ENCODE measurements at regions not wholly inside any gene's neighbourhood (a gene's known extent, or its start where the extent isn't known, plus 50 kb on each side); places are given as distances from the start of the nearest gene placed in this dataset.

DNA sequence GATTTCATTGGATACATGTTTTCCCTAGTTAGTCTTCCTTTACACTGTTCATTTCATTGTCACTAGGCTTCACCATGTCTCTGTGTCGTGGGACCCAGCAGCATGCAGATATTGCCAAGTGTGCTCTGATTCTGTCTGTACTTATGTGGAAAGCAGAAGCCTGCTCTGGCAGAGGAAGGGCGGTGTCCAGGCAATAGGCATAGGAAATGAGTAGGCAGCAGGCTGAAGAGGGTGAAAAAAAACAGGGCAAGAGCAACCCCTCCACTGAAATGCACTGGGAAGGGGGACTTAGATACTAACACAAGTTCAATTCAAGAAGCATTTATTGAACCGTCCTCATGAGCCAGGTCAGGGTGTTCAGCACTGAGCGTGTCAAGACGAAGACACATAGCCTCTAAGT is 85.2 kb upstream of the VAV3 start:
- ATAC-seq (peak; percentile 70 to 81), DNase-seq (peak; percentile 42 to 72 (median 53))
- H3K27me3 ChIP-seq (ENCODE audit: control insufficient read depth, insufficient read depth): no peaks in the 10 kb centered on the region
- 68% methylated on average over 5 of the region's 5 CpGs for WGBS
- H3K9me3 ChIP-seq (ENCODE audit: control insufficient read depth, low read length): no peaks in the 10 kb centered on the region
- peak overlapping the region; percentile 15 for H3K27ac ChIP-seq (ENCODE audit: low read length)
- peaks cover 20% of the 10 kb centered on the region for H3K4me1 ChIP-seq (ENCODE audit: control insufficient read depth, insufficient read depth, low read length)
- no peak overlapping the region for H3K4me3 ChIP-seq (ENCODE audit: low read length)
- intact Hi-C loops (cut with DNase I): no loop called here

DNA sequence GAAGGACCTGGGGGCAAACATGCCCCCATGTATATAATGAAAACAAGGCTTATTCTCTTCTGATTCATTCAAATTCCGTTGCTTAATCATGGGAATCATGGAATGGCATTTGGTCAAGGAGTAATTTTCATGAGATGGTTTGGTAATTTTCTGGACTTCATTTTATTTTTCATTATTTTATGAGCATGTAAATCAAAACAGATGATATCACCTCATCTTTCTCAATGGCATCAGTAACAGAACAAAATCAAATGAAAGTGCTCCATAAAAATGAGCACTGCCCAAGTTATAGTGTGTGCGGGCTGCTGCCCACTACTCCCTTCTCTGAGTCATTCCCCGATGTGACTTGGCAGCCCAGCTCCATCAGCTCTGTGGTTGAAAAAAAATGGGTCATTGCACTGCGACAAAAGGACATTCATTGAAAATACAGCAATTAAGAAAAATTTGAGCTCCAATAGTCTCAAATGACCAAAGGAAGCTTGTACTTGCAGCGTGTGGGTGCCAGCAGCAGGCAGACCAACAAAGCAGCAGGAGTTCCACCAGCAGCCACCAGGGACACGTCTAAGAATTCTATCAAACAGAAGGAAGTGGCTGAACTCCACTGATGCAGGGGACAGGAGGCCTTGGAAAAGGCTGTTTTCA is 84.3 kb upstream of the VAV3 start:
- intact Hi-C loops (cut with DNase I): no loop called here
- no peak overlapping the region for H3K27ac ChIP-seq (ENCODE audit: low read length)
- H3K4me1 ChIP-seq (ENCODE audit: control insufficient read depth, insufficient read depth, low read length): peaks cover 20% of the 10 kb centered on the region
- no peaks in the 10 kb centered on the region for H3K9me3 ChIP-seq (ENCODE audit: control insufficient read depth, low read length)
- H3K4me3 ChIP-seq (ENCODE audit: low read length): no peak overlapping the region
- H3K27me3 ChIP-seq (ENCODE audit: control insufficient read depth, insufficient read depth): no peaks in the 10 kb centered on the region
- WGBS: 38% methylated on average over 6 of the region's 6 CpGs
- peak; percentile 58 to 62 for ATAC-seq
- DNase-seq: peak; percentile 53 to 86 (median 76)

DNA sequence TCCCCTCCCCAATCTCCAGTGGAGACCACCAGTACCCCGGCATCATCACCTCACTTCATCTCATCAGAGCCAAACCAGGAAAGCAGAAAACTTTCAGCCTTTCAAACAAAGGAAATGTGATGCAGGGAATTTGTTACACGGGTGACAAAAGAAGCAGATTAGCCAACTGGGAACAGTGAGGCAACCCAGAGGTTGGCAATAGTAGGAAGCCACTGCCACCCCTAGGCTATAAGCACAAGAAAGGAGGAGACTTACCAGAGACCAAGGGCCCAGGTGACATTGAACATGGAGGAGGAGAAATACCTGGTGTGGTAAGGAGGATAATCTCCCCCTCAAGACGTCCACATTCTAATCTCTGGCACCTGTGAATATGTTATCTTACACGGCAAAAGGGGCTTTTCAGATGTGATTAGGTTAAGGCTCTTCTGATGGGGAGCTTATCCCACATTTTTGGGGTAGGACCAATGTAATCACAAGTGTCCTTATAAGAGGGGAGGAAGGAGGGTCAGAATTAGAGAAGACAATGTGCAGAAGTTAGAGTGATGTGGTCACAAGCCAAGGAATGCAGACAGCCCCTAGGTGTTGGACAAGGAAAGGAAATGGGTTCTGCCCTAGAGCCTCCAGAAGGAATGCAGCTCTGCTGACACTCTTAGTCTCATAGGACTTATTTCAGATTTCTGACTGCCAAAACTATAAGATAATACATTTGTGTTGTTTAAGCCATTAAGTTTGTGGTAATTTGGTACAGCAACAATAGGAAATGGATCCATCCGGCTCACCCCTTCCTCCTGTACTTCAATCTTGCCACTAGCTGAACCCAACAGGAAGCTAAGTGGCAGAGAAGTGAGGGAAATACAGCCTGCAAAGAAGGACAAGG is 83.6 kb upstream of the VAV3 start:
- DNase-seq: no peak
- no peak overlapping the region for H3K27ac ChIP-seq (ENCODE audit: low read length)
- no peak for ATAC-seq
- H3K4me1 ChIP-seq (ENCODE audit: control insufficient read depth, insufficient read depth, low read length): peaks cover 22% of the 10 kb centered on the region
- intact Hi-C loops (cut with DNase I): no loop called here
- no peak overlapping the region for H3K4me3 ChIP-seq (ENCODE audit: low read length)
- H3K27me3 ChIP-seq (ENCODE audit: control insufficient read depth, insufficient read depth): no peaks in the 10 kb centered on the region
- no peaks in the 10 kb centered on the region for H3K9me3 ChIP-seq (ENCODE audit: control insufficient read depth, low read length)
- WGBS: 79% methylated on average over 5 of the region's 5 CpGs

DNA sequence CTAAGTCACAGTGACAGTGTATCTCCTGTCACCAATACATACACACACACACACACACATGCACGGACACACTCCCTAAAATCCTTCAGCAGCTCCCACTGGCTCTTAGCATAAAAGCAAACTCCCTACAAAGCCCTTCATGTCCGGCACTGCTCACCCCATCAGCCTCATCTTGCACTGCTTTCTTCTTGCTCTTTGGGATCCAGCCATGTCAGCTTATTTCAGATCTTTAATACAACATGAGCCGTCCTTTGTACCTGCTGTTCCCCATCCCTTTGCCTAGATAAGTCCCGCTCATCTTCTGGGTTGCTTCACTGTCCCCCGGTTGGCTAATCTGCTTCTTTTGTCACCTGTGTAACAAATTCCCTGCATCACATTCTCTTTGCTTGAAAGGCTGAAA is 82.1 kb upstream of the VAV3 start:
- WGBS: 84% methylated on average over 5 of the region's 5 CpGs
- no peak for ATAC-seq
- Histone ChIP-seq H3K4me3 (ENCODE audit: low read length) (no peak overlapping the region), H3K27me3 (ENCODE audit: control insufficient read depth, insufficient read depth) (no peaks in the 10 kb centered on the region), H3K27ac (ENCODE audit: low read length) (no peak overlapping the region), H3K9me3 (ENCODE audit: control insufficient read depth, low read length) (no peaks in the 10 kb centered on the region), H3K4me1 (ENCODE audit: control insufficient read depth, insufficient read depth, low read length) (peaks cover 18% of the 10 kb centered on the region)
- intact Hi-C loops (cut with DNase I): no loop called here
- no peak for DNase-seq

DNA sequence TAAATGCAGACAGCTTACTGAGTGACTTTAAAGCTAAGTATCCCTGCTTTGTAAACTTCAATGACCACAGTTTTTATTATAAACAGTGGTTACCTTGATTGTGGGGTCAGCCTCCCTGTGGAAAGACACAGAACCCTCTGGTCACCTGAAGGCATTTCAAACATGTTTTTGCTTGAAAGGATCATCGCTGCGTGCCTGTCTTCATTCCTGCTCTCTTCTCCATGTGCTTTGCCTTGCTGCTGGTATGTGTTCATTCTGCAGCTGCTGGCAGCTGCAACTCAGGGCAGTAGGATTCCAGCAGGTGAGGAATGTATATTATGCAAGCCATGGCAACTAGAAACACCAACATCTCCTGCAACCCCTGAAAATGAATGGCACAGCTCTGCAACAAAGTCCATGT is 81.0 kb upstream of the VAV3 start:
- no peak overlapping the region for H3K4me3 ChIP-seq (ENCODE audit: low read length)
- DNase-seq (no peak), ATAC-seq (no peak)
- H3K27me3 ChIP-seq (ENCODE audit: control insufficient read depth, insufficient read depth): no peaks in the 10 kb centered on the region
- intact Hi-C loops (cut with DNase I): no loop called here
- no peak overlapping the region for H3K27ac ChIP-seq (ENCODE audit: low read length)
- WGBS: 76% methylated on average over 2 of the region's 2 CpGs
- H3K4me1 ChIP-seq (ENCODE audit: control insufficient read depth, insufficient read depth, low read length): peaks cover 17% of the 10 kb centered on the region
- H3K9me3 ChIP-seq (ENCODE audit: control insufficient read depth, low read length): no peaks in the 10 kb centered on the region

DNA sequence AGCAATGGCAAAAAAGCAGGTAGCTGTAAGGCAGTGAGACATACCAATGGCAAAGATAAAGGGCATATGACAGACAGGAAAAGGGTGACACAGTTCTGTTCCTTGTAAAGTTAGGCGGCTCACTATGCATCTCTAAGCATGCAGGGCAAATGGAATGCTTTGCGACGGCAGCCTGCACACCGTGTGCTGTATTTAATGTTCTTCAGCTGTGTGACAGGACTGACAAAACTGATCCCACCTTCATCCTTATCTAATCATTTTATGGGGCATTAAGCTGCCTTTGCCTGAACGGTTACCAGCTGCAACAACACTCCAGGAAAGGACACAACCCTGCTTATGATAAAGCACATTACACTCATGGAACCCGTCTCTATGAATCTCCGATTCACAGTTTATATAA is 80.5 kb upstream of the VAV3 start:
- no peak for ATAC-seq
- 61% methylated on average over 7 of the region's 7 CpGs for WGBS
- H3K4me3 ChIP-seq (ENCODE audit: low read length): no peak overlapping the region
- no peak for DNase-seq
- no peaks in the 10 kb centered on the region for H3K27me3 ChIP-seq (ENCODE audit: control insufficient read depth, insufficient read depth)
- intact Hi-C loops (cut with DNase I): no loop called here
- H3K27ac ChIP-seq (ENCODE audit: low read length): no peak overlapping the region
- H3K9me3 ChIP-seq (ENCODE audit: control insufficient read depth, low read length): no peaks in the 10 kb centered on the region
- peaks cover 12% of the 10 kb centered on the region for H3K4me1 ChIP-seq (ENCODE audit: control insufficient read depth, insufficient read depth, low read length)

DNA sequence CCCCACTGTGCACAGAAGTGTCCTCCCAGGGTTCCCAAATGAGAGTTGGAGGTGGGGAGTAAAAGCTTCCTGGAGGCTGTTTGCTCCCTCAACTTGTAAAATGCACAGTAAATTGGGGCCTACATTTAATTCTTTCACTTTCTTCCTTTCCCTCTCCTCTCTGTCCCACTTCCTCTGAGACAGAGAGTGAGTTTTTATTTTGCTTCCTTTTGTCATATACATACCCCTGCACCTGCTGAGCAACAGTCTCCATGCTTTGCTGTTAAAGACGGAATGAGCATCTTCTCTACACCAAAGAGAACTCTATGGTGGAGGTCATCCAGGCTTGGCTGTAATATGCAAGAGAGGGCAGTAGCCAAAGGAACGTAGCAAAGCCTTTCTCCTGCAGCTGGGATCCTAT is 79.3 kb upstream of the VAV3 start:
- Histone ChIP-seq H3K4me1 (ENCODE audit: control insufficient read depth, insufficient read depth, low read length) (peaks cover 9% of the 10 kb centered on the region), H3K9me3 (ENCODE audit: control insufficient read depth, low read length) (no peaks in the 10 kb centered on the region), H3K27ac (ENCODE audit: low read length) (no peak overlapping the region), H3K4me3 (ENCODE audit: low read length) (no peak overlapping the region), H3K27me3 (ENCODE audit: control insufficient read depth, insufficient read depth) (no peaks in the 10 kb centered on the region)
- DNase-seq: no peak
- ATAC-seq: no peak
- intact Hi-C loops (cut with DNase I): no loop called here
- WGBS: 53% methylated on average over 2 of the region's 2 CpGs

DNA sequence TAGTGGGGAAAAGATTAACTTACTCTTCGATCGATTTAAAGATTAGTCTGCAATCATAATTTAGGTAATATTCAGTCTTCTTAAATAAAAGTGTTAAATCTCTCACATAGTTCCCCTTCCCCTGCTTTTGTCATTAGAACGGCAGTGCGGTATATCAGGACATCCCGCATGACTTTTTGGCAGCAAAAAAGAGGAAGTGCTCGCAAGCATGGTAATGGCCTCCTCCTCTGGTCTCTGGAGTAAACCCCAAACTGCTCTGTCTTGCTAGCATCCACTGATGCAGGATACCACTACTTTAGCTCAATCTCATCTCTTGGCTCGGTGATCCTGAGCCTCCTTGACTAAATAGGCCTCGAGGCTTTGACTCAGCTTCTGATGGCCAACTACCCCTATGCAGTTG is 78.7 kb upstream of the VAV3 start:
- Histone ChIP-seq H3K9me3 (ENCODE audit: control insufficient read depth, low read length) (no peaks in the 10 kb centered on the region), H3K27ac (ENCODE audit: low read length) (no peak overlapping the region), H3K4me1 (ENCODE audit: control insufficient read depth, insufficient read depth, low read length) (peaks cover 9% of the 10 kb centered on the region), H3K27me3 (ENCODE audit: control insufficient read depth, insufficient read depth) (no peaks in the 10 kb centered on the region), H3K4me3 (ENCODE audit: low read length) (no peak overlapping the region)
- 80% methylated on average over 8 of the region's 8 CpGs for WGBS
- DNase-seq (no peak), ATAC-seq (no peak)
- intact Hi-C loops (cut with DNase I): no loop called here

DNA sequence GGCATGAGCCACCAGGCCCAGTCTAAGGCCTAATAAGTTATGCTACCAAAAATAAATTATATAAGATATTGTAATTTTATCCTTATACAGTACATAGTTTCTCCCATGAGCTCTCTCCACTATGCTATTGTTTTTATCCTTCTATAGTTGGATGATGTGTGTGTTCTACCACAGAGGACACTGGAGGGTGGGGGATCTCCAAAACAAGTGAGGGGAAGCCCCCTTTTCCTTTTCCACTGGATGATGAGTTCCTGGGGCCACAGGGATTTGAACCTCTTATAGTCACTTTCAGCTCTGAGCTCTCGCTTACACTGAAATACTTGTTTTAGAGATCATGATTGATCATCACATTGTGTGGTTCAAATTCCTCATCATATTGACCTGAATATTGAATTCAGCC is 77.6 kb upstream of the VAV3 start:
- Histone ChIP-seq H3K4me1 (ENCODE audit: control insufficient read depth, insufficient read depth, low read length) (peaks cover 9% of the 10 kb centered on the region), H3K9me3 (ENCODE audit: control insufficient read depth, low read length) (no peaks in the 10 kb centered on the region), H3K27me3 (ENCODE audit: control insufficient read depth, insufficient read depth) (no peaks in the 10 kb centered on the region), H3K4me3 (ENCODE audit: low read length) (no peak overlapping the region), H3K27ac (ENCODE audit: low read length) (no peak overlapping the region)
- intact Hi-C loops (cut with DNase I): no loop called here
- no peak for DNase-seq
- WGBS: 98% methylated on average over 1 of the region's 1 CpG
- no peak for ATAC-seq

DNA sequence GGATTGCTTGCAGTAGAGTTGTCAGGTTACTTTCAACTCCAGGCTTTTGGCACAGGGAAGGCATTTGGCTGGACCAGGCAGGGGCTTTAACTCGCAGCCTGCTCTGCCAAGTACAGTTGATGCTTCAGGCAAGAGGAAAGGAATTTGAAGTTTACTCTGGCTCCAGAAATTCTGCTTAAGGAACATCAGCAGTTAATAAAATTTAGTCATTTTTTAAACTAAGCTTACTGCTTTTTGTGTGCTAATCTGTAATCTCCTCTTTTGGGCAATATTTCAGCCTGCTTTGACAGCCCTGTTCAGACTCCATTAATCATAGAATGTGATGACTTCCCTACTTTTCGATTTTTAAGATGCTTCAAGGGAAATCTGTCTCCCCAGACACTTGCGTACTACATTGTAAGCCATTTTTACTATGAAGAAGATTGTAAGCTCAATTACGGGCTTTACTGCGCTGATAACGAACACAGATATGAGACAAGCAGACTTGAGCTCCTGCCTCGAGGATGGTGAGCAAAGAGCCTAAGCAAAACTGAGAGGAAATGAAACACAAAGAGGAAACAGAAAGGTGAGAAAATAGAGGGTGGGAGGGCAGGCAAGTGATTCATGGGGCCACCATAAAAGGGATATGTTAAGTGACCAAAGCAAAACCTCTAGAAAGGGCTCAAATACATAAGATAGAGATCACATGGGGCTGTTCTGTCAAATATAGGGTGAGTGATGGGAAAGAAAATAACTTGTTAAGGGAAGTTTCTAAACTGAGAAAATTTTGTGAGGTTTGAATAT is 76.6 kb upstream of the VAV3 start:
- Histone ChIP-seq H3K27ac (ENCODE audit: low read length) (no peak overlapping the region), H3K9me3 (ENCODE audit: control insufficient read depth, low read length) (no peaks in the 10 kb centered on the region), H3K4me3 (ENCODE audit: low read length) (no peak overlapping the region), H3K4me1 (ENCODE audit: control insufficient read depth, insufficient read depth, low read length) (peaks cover 9% of the 10 kb centered on the region), H3K27me3 (ENCODE audit: control insufficient read depth, insufficient read depth) (no peaks in the 10 kb centered on the region)
- 46% methylated on average over 7 of the region's 7 CpGs for WGBS
- DNase-seq (peak in 2 of 3 donors; percentile 53 to 61), ATAC-seq (peak; percentile 20 to 38)
- intact Hi-C loops (cut with DNase I): no loop called here

DNA sequence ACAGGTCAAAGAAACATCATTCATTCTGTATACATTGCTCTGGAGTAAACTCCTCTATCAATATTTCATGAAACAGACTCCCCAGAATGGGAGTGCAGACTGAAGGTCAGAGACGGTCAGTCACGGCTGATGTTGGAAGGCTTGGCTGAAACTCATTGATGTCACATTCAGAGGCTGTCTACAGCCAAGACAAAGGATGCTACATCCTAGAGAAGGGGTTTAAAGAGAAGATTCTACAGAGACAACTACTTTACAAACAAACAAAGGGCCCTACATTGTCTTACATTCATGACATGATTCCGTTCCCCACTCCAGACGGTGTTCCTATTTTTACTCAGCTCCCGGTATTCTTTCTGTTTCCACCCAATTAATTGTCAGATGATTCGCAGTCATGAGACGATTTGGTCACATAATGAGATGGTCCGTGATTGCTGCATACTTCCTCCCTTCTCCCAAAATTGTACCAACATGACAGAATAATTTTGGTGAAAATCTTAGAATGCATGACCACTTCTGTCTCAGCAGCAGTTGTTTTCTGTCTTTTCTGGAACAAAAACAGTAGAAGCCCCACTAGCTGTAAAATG is 73.8 kb upstream of the VAV3 start:
- peaks cover 2% of the 10 kb centered on the region for H3K4me1 ChIP-seq (ENCODE audit: control insufficient read depth, insufficient read depth, low read length)
- no peak overlapping the region for H3K27ac ChIP-seq (ENCODE audit: low read length)
- intact Hi-C loops (cut with DNase I): no loop called here
- 79% methylated on average over 8 of the region's 8 CpGs for WGBS
- DNase-seq (no peak), ATAC-seq (no peak)
- no peaks in the 10 kb centered on the region for H3K27me3 ChIP-seq (ENCODE audit: control insufficient read depth, insufficient read depth)
- H3K4me3 ChIP-seq (ENCODE audit: low read length): no peak overlapping the region
- H3K9me3 ChIP-seq (ENCODE audit: control insufficient read depth, low read length): no peaks in the 10 kb centered on the region
